ENCODE measurements at regions not wholly inside any gene's neighbourhood (a gene's known extent, or its start where the extent isn't known, plus 50 kb on each side); places are given as distances from the start of the nearest gene placed in this dataset.

DNA sequence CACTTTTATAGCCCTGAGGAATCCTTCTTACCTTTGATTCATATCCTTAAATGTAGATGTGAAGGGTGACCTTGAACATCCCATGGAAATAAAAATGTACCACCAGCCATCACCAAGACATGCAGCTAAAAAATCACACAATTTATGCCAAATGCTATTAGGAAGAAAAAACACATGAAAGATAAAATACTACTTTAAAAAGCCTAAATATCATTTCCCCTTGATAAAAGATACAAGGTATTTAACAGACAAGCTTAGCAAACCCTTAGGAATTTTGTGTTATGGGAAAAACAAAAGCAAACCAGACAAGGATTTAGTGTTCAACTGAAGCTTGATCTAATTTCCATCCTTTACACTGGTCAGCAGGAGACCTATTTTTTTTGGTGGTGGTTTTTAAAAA is 255.0 kb downstream of the ICOS start:
- DNase-seq: no peak

DNA sequence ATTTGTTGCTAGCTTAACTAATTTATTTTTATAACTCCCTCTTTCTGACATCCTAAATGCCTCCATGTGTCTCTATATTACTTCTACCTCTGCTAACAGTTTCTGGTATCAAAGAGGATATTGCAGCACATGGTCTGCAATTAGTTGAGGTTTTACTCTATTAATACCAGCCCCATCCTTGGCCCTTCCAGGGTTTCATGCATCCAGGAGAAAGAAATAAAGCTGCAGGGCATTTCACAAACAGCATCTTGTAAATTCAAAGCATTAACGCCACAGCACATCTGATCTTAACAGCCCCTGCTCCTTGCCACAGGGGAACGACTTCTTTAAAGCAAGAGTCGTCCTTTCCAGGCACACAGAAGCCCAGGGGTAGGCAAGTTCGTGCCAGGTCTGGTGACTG is 258.9 kb downstream of the ICOS start:
- no peak for DNase-seq

DNA sequence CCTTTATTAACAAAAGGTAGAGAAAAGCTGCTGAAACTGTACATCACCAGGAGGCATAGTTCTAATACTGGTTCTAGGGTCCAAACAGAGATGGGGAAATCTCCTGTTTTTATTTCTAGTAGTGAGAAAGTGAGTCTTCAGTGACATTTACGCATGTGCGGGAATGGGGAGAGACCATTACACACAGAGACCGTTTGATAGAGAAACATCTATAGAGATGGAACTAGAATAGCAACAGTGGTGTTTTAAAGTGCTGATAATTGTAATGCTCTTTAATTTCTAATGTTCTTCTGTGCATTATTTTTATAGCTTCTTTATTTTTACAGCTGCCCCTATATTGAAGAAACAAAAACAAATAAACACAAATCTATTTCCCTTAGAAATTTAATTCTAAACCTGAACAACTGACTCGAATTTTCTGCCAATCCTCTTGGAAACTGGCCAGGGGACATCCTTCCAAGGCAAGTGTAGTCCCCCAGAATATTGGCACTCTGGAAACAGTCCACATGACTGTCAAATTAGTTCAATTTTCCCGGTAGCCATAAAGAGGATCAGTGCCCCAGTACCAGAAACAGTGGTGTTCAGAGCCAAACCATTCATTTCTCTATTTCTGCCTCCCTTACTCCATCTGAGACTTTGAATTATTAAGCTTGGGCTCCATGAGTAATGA is 260.9 kb downstream of the ICOS start:
- DNase-seq: no peak

DNA sequence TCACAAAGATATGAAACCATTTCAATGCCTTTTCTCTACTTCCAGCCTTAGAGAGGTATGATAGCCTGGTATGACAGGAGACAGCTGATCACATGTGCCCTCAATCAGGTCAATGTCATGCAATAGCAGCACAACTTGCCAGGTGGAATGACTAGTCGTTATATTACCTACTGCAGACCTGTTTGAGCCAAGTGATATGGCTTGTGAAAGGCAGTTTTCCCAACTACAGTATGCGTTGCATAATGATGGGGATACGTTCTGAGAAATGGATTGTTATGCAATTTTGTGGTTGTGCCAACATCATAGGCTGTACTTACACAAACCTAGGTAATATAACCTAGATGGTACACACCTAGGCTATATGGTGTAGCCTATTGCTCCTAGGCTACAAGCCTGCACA is 262.8 kb downstream of the ICOS start:
- DNase-seq: no peak

DNA sequence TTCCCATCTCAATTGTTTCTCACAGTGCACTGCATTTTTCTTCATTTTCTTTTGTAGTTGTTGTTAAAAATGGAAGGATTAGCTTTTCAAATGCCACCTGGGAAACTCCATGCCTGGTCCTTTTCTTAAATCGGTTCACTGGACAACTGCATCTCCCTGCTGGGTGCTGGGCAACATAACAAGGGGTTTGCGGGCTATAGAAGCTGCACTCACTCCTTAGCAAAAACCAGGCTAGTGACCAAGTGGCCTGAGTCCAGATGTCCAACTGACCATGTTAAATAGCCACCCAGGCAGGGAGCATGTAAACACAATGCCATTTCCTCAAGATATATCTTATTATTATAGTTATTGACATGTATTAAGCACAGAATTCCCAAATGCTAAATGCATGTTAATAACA is 264.9 kb downstream of the ICOS start:
- no peak for DNase-seq

DNA sequence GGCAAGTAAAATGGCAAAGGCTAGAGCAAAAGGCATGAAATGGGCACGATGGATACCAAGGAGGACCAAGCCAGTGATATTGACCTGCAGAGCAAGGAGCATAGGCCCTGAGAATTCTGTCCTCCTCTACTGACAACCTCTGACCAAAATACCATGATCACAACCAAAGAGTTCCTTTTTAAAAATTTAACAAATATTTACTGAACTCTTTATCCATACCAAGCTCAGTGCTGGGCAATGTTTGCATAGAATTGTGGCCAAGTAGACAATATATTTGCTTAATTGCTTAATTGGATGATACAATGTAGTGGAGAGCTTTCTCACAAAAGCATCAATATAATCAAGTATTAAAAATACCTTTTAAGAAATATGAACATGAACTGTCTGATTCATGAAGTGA is 265.7 kb downstream of the ICOS start:
- DNase-seq: no peak

DNA sequence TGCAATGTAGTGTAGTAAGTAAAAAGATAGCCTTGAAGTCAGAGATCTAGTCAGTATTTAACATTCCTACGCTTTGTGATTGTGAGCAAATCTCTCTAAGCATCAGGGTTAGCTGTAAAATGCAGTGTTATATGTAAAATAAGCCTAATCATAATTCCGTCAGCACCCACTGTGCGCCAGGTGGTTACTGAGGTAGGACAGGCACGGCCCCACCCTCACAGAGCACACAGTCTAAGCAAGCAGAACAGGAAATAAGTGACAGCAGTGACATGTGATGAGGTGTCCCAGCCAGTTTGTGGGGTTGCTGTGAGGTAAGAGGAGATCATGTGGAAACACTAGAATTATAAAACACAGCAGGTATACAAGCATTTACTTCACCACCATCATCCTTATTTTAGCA is 267.1 kb downstream of the ICOS start:
- DNase-seq: no peak

DNA sequence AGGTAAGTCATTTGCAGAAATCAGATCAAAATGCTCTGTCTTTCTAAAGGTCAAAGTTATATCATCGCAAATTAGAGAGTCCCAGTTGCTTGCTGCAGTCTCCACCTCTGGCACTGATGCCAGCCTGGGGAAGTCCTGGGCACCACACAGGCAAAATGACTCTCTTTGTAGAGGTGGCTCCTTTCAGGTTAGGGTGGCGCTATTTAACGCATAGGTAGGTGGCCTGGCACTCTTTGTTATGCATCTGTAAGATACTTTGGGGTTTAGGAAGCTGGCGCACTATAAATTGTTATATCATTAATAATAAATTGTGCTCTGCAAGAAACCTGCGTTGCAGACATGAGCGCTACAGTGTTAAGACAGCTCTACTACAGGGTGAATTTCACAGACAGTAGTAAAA is 268.5 kb downstream of the ICOS start:
- no peak for DNase-seq

DNA sequence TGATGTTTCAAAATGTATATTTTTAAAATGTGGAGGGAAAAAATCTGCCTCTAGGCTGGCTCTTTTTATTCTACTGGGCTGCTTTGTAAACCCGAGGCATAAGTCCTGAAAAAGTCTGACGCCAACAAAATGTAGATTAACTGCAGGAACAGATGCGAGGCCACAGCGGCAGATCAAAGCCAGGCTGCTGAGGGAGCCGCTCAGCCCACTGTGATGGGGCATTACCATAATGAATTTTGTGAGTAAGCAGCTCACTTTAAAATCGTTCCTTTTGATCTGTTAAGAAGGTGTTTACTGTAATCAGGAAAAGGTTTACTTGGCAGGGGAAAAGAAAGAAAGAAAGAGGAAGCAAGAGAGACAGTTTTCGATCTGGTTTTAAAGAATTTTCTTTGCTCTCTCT is 269.0 kb downstream of the ICOS start:
- DNase-seq: no peak

DNA sequence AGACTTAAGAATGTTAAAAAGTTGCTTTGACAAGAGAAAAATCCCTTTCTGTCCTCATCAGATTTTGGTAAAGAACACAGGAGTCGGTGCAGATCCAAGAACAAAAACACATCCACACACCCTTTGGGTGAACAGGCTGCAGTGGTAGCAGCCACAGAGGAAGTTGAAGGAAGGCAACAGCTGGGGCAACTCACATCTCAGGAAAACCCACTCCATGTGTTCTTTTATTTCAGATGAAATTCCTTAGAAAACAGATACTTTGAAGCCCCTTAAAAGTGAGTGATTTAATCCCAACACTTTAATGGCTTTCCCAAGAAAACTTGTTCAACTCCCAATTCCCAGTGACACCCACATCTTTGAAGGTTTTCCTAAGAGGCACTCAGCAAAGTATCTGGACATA is 271.3 kb downstream of the ICOS start:
- DNase-seq: no peak

DNA sequence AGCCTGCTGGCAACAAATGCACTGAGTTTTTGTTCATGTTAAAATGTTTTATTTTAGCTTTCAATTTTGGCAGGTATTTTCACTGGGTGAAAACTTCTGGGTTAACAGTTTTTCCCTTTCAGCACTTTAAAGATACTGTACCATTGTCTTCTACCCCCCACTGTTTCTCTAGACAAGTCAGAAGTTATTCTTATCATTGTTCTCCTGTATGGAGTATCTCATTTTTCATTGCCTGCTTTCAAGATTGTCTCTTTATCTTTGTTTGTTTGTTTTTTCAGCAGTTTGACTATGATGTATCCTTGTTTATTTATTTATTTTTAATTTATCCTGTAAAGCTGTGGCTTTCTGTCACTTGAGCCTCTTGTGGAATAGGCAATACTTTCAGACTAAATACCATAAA is 277.0 kb downstream of the ICOS start:
- no peak for DNase-seq

DNA sequence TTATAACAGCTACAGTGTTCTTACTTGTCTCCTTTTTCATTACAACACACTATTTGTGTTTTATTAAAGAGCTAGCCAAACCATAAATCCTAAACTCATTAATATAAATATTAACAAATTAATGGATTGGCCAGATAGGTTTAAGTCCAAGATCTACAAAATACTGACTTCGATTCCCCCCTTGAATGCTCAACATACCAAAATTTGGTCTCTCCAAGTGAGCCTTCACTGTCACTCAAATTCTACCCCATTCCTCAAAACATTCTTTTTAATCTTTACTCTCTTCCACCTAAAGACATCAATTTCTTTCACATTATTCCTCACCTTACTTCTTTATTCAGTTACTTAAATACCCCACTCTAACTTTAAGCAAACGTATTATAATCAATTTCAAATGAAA is 281.5 kb downstream of the ICOS start:
- DNase-seq: no peak

DNA sequence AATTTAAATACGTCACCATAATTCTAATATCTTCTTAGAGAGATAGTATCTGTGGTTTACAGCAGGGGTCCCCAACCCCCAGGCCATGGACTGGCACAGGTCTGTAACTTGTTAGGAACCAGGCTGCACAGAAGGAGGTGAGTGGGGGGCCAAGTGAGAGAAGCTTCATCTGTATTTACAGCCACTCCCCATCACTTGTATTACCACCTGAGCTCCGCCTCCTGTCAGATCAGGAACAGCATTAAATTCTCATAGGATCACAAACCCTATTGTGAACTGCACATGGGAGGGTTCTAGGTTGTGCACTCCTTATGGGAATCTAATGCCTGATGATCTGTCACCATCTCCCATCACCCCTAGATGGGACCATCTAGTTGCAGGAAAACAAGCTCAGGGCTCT is 282.6 kb downstream of the ICOS start:
- no peak for DNase-seq

DNA sequence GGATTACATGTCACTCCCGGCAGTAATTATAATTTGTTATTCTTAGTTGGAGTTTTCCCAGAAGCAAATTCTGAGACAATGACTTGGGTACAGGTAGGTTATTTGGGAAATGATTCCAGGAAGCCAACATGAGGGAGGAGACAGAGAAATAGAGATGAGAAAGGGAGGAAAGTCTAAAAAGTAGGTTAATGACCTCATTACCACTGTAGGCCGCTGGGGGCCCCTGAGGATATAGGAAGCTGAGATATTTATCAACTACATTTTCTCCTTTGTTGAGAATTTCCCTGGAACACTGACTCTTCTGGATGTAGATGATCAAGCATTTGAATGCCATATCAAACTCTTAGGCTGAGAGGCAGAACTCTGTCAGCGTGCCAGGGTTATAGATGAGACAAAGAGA is 284.3 kb downstream of the ICOS start:
- no peak for DNase-seq

DNA sequence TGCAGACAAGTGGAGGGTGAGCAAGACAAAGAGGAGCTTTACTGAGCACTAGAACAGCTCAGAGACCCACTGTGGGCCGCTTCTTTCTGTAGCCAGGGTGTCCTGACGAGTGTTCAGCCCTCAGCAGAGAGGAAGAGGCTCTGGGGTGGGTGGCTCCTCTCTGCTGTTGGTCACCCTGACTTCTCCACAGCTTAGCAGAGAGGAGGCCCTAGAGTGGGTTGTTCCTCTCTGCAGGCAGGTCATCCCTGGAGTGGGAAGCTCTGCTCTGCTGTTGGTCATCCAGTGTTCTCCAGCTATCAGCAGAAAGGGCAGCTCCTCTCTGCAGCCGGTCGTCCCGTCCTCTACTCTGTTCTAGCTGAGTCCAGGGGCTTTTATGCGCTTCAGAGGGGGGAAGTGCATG is 286.5 kb downstream of the ICOS start:
- DNase-seq: no peak

DNA sequence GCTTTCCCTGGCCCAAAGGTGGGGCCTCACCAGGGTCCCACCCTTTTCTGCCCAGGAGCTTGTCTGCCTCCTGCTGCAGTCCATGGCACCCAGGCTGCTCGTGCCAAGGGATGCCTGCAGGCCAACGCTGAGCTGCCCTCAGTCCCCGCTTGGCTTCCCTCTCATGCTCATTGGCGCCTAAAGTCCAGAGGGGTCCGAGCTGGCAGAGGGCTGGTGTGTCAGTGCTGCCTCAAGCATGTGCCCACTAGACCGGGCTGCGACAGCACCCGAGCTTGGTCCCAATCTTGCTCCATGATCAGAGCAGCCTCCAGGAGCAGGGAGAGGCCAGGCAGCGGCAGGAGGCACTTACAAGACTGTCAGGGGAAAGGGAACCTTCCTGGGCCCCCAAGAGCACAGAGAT is 287.0 kb downstream of the ICOS start:
- no peak for DNase-seq

DNA sequence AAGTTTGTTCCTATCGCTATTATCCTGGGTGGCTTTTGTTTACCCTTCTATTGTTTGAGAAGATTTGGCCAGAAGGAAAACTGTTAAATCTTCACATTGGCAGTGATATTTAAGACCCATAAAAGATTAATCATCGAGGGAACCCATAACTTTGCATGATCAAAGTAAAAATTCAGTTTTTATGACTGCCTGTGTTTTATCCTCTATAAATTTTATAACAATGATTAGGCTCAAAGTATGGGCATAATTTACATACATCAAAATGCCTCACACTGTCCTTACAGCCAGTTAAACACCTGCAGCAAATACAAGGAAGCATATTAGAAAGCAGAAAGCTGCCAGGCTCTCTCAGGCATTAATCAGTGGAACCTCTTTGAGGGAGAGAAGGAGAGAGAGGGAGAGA is 289.1 kb downstream of the ICOS start:
- DNase-seq: no peak

DNA sequence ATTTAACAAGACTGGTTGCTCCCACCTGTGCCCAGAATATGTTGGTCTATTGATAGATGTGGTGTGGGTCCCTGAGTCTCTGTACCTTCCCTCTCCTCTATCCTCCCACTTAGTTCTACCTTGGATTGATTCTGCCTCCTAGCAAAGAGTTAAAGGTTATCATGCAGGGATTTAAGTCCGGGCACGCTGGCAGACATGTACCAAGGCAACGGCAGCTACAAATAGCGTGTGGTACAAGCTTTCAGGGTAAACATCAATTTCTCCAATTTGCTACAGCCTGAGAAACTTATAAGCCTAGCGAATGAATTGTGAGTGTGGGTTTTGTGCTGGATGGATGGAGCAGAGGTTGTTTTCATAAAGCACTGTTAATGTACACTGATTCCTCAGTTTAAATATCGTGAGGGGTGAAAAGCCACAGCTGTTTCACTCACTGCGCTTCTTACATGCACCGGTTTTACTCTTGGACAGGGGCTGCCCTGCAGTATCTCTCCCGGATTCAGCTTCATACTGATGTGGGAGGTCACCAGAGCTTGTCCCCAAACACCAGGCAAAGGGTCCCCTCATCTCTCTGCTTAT is 289.8 kb downstream of the ICOS start:
- no peak for DNase-seq

DNA sequence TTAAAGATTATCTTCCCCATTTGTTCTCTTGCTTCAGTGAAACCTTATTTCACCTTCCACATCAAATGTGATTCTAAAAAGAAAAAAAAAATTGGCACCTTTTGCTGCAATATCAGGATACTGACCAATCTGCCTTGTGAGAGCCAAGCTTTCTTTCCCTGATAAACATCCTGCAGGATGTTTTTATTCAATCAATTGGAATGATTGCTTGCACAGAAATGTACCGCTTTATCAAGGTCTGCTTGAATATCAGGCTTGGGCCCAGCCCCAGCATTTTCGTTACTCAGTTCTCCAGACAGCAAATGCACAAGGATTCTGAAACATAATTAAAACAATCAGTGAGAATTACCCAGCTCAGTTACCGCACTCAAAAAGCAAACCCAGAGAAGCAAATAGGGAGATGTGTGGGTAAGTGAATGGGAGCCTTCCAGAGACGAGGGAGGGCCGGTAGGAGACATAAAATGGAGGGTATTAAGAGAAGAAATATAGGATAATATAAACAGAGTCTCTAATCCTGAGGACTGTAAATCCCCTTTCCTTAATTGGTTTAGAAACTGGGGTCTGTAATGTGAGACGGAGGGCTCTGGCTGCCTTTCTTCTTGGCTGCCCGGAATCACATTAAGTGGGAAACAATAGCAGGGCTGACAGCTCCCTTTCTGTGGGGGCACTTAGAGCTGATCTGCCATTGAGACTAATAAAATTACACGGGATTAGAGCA is 291.8 kb downstream of the ICOS start:
- DNase-seq: no peak

DNA sequence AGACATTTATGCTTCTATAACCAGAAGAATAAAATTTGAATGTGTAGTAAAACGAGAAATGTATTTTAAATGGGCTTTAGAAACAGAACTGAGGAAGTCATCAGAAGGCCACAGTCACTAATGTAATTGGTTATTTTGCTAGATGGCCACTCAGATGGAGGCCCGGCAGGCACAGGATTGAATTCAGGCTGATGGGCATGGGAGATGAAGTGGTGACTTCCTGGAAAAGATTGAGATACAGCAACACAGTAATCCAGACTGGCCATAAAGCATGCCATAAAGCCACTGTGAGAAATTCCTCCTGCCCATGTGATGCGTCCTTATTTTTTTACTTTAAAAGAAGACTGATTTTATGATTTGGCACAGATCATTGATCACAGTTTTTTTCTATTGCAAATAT is 297.7 kb downstream of the ICOS start:
- DNase-seq: no peak

DNA sequence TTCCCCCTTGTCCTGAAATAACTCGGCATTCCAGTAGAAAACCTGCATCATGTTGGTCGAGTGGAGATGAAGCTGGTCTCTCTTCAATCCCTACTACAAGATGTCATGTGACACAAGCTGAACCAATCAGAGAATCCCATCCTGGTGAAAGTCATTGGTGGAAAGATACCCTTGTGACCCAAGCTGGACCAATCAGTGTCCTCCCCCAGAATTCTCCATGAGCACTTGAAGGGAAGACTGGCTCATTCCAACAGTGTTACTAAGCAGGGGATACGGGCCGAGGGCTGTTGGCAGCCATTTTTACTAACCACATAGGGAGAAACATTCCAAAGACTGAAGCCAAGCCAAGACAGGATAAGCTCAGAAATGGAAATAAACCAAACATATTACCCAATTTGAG is 298.3 kb downstream of the ICOS start:
- no peak for DNase-seq

DNA sequence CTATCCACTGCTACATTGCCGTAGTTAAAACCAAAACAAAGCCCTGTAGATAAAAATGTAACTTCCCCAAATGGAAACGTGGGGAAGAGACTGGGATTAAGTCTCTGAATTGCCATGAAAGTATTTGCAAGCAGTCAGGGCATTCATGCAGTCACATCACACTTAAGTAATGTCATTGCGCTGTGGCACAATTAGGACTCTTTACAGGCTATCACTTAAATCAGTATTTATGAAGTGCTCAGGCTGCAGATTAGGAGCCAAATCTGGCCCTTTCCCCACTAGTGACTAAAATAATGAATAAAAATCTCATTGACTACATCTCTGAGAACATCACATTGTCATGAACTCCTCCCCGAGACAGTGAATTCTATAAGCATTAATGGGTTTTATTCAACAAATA is 300.9 kb downstream of the ICOS start:
- DNase-seq: no peak

DNA sequence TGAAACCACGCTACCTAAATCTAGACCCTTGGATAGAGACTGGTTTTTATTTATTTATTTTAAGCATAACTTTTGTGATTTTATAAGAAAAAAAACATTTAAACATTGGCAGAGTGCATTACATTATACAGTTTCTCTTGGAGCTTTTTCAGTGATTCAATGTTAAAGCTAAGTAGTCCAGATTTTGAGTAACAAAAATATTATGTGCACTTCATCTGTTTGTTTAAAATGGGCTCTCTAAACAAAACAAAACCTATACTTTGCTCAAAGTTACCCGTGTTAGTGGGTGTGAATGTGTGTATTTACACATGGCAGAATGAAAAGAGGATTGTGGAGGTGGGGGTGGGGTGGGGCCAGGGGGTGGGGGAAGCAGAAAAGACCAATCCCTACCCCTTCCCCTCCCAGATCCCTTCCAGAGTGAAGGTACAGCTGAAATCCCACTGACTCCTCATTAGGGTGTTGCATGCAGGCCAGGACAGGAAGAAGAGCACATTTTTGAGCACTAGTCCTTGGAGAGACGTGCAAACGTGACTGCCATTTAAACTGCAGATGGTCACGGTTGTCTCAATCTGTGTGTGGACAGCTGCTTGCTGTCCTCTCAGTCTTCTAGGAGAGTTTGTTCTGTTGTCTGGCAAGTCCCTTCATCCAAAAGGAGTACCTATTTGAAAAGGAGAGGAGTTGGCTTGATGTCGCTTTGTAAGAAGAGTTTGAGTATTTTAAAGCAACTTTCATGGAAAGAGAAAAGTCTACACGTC is 303.0 kb downstream of the ICOS start:
- DNase-seq: no peak

DNA sequence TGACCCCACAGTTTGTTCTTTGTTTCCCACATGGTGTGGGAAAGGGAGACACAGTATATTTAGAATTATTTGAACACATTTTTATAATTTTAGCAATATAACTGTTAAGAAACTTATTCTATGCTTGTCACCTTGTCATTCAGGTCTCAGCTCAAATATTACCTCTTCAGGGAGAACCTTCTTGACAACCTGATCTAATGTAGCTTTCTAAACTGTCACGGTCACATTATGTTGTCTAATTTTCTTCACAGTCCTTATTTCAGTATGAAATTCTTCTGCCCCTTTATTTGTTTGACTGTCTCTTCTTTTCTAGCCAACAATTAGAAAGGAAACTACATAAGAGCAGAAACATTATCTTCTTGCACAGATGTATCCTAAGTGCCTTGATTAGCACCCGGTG is 304.3 kb upstream of the PARD3B start:
- DNase-seq: no peak

Data from CD4-positive, alpha-beta T cell treated with Interferon gamma for 1 hour (primary cell).